ENCODE measurements at regions not wholly inside any gene's neighbourhood (a gene's known extent, or its start where the extent isn't known, plus 50 kb on each side); places are given as distances from the start of the nearest gene placed in this dataset.
A peak's percentile ranks its signal among the peaks of the same experiment; 100 is the strongest.
"Not testable (repeated sequence)": the region's sequence is repeated elsewhere in the genome, so short reads cannot be mapped to it uniquely, and the experiment has no call there.

- no peaks in the 10 kb centered on the region for H3K36me3 Mint-ChIP-seq (ENCODE audit: insufficient read depth, unreplicated experiment)
- Histone ChIP-seq H3K4me3 (ENCODE audit: low read depth, low read length) (no peak overlapping the region), H3K36me3 (ENCODE audit: control insufficient read depth, insufficient read depth, low read length) (no peaks in the 10 kb centered on the region), H3K9me3 (no peaks in the 10 kb centered on the region), H3K27me3 (replicated peaks; ENCODE audit: control insufficient read depth, insufficient read depth, low read length) (no peaks in the 10 kb centered on the region), H3K4me1 (no peaks in the 10 kb centered on the region)
- no peaks in the 10 kb centered on the region for H3K9me3 Mint-ChIP-seq (ENCODE audit: unreplicated experiment)
- BruUV-seq (replicated peaks), result no TSS peak
- ChIA-PET POLR2A (no interaction called here), CTCF (no interaction called here)
- H3K27me3 Mint-ChIP-seq (ENCODE audit: insufficient read depth, unreplicated experiment), result no peaks in the 10 kb centered on the region
- intact Hi-C loops (cut with micrococcal nuclease; ENCODE audit: unreplicated experiment), result no loop called here
- H3K4me1 Mint-ChIP-seq (ENCODE audit: low read depth, unreplicated experiment), result no peaks in the 10 kb centered on the region
- no peak overlapping the region for H3K27ac Mint-ChIP-seq (ENCODE audit: unreplicated experiment)
- H3K4me3 Mint-ChIP-seq (ENCODE audit: unreplicated experiment), result no peak overlapping the region
- no peak for TF ChIP-seq CTCF (IDR thresholded peaks at IDR 0.05; ENCODE audit: insufficient read depth in 1 of 2, low read depth in 1 of 2, low read length in 1 of 2, severe bottlenecking in 1 of 2, unreplicated experiment in 1 of 2)
- no peak for DNase-seq
Measured at GRCh38 chr22:18731075-18731666, 119.5 kb upstream of the RIMBP3 start.

- H3K4me1 Mint-ChIP-seq (ENCODE audit: low read depth, unreplicated experiment), result not testable (repeated sequence)
- peak; percentile 0 to 24 for DNase-seq
Measured at GRCh38 chr22:18730410-18730809, 118.7 kb upstream of the RIMBP3 start.

More at GRCh38 chr22:18730410-18730809, 118.7 kb upstream of the RIMBP3 start:
- H3K36me3 ChIP-seq (ENCODE audit: control insufficient read depth, insufficient read depth, low read length); CTCF ChIA-PET; H3K27ac Mint-ChIP-seq (ENCODE audit: unreplicated experiment); H3K27me3 Mint-ChIP-seq (ENCODE audit: insufficient read depth, unreplicated experiment); BruUV-seq (replicated peaks); H3K9me3 ChIP-seq; H3K4me1 ChIP-seq; H3K27me3 ChIP-seq (replicated peaks; ENCODE audit: control insufficient read depth, insufficient read depth, low read length); POLR2A ChIA-PET; H3K9me3 Mint-ChIP-seq (ENCODE audit: unreplicated experiment); intact Hi-C loops (cut with micrococcal nuclease; ENCODE audit: unreplicated experiment); H3K36me3 Mint-ChIP-seq (ENCODE audit: insufficient read depth, unreplicated experiment); H3K4me3 Mint-ChIP-seq (ENCODE audit: unreplicated experiment); H3K4me3 ChIP-seq (ENCODE audit: low read depth, low read length): not testable (repeated sequence)
